Adrenal gland (tissue), 9 donors: ENCODE measurements at regions not wholly inside any gene's neighbourhood (a gene's known extent, or its start where the extent isn't known, plus 50 kb on each side); places are given as distances from the start of the nearest gene placed in this dataset.

Experiments
- DNase-seq, 7 donors: peaks; one replicate each; pipeline ENCODE4 v3.0.0-alpha.2; 2019 to 2020
- H3K27ac ChIP-seq, 5 donors: fragments of 200-600 bp; sonication (generic) in 4 of 5; 1 replicate in 3 of 5; 2 replicates in 2 of 5; pipeline versions ENCODE4 v1.5.1 to v1.8.0; 2016 to 2020; ENCODE audit warnings: mild to moderate bottlenecking in 1 of 5
- H3K27me3 ChIP-seq: fragments of 200-600 bp; 2 replicates; pipeline ENCODE4 v1.8.0; 2021
- H3K36me3 ChIP-seq, 2 donors: fragments of 200-600 bp; replicated peaks in 1 of 2; 1 replicate in 1 of 2; 2 replicates in 1 of 2; pipeline versions ENCODE4 v1.5.1 to v1.8.0; 2018 to 2022
- H3K4me1 ChIP-seq, 2 donors: fragments of 200-600 bp; replicated peaks in 1 of 2; 1 replicate in 1 of 2; 2 replicates in 1 of 2; pipeline versions ENCODE4 v1.5.1 to v1.8.0; 2018 to 2021
- H3K4me3 ChIP-seq, 4 donors: fragments of 200-600 bp; sonication (generic) in 3 of 4; one replicate each; pipeline ENCODE4 v1.5.1; 2016 to 2018
- H3K9me3 ChIP-seq, 3 donors: fragments of 200-600 bp; sonication (generic) in 1 of 3; replicated peaks in 1 of 3; 1 replicate in 2 of 3; 2 replicates in 1 of 3; pipeline versions ENCODE4 v1.5.1 to v1.8.0; 2016 to 2021
- CTCF ChIP-seq, 6 experiments: fragments of 450-650 bp in 4 of 6; fragments of 200-600 bp in 2 of 6; sonication (generic) in 1 of 6; IDR thresholded peaks; 1 replicate in 5 of 6; 2 replicates in 1 of 6; pipeline versions ENCODE4 v1.5.1 to v1.8.0; 2016 to 2021; ENCODE audit warnings: antibody characterized with exemption in 6 of 6, mild to moderate bottlenecking in 2 of 6, moderate library complexity in 1 of 6
- POLR2A ChIP-seq, 2 donors: fragments of 450-650 bp; IDR thresholded peaks; one replicate each; pipeline ENCODE4 v1.6.1; 2017; ENCODE audit warnings: antibody characterized with exemption in 2 of 2, mild to moderate bottlenecking in 2 of 2, moderate library complexity in 1 of 2
- WGBS, 4 donors: extraction: QIAGEN DNeasy Blood & Tissue Kit in 2 of 4; methylation state at CpG; one replicate each; pipeline versions ENCODE4 v1.1.5 to v1.1.7; 2013 to 2017; 5-methylcytosine and 5-hydroxymethylcytosine counted together
- intact Hi-C, 2 donors: fragments of 100-400 bp; cut with DNase I; formaldehyde crosslinking; loops; one replicate each; pipeline versions ENCODE4 v1.14.1 to v1.15.0; 2022 to 2023
- donor health status: healthy with polysubstance abuse.
- donor health status: Bipolar disorder and iron deficiency.
- donor health status: DM: yes; HTN: yes; CAD: no.
- donor health status: DM: no; HTN: no; CAD: no.
- donor health status: DM: no; HTN: no; CAD: no.

DNA sequence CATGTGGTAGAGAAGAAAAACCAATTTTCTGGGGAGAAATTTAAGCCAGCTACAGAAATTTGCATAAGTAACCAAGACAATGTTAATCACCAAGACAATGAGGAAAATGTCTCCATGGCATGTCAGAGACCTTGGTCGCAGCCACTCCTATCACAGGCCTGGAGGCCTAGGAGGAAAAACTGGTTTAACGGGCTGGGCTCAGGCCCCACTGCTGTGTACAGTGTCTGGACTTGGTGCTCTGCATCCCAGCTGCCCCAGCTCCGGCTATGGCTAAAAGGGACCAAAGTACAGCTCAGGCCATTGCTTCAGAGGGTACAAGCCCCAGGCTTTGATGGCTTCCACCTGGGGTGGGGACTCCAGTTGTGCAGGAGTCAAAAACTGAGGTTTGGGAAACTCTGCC, 1075.1 kb upstream of the CDH18 start:
- intact Hi-C loops: no loop called here
- H3K27ac ChIP-seq: no peak overlapping the region
- WGBS, 4 donors: 79 to 100% (median 85%) methylated on average over 2 to 3 of the region's 3 CpGs
- DNase-seq: no peak
- no peaks in the 10 kb centered on the region for H3K27me3 ChIP-seq
- H3K4me1 ChIP-seq: no peaks in the 10 kb centered on the region
- no peak overlapping the region for H3K4me3 ChIP-seq
- H3K36me3 ChIP-seq: no peaks in the 10 kb centered on the region
- H3K9me3 ChIP-seq: no peaks in the 10 kb centered on the region
- TF ChIP-seq POLR2A (IDR thresholded peaks at IDR 0.05): no peak
- no peak for TF ChIP-seq CTCF (IDR thresholded peaks at IDR 0.05)

GRCh38 chr5:21058289-21058688, 1070.3 kb upstream of the CDH18 start:
- Histone ChIP-seq H3K27me3 (no peaks in the 10 kb centered on the region), H3K27ac (no peak overlapping the region), H3K4me3 (no peak overlapping the region), H3K36me3 (no peaks in the 10 kb centered on the region), H3K9me3 (no peaks in the 10 kb centered on the region), H3K4me1 (no peaks in the 10 kb centered on the region)
- DNase-seq: no peak
- 84 to 91% (median 87%) methylated on average over 5 of the region's 5 CpGs for WGBS, 4 donors
- intact Hi-C loops: no loop called here
- TF ChIP-seq CTCF (IDR thresholded peaks at IDR 0.05): no peak
- no peak for TF ChIP-seq POLR2A (IDR thresholded peaks at IDR 0.05)

DNA sequence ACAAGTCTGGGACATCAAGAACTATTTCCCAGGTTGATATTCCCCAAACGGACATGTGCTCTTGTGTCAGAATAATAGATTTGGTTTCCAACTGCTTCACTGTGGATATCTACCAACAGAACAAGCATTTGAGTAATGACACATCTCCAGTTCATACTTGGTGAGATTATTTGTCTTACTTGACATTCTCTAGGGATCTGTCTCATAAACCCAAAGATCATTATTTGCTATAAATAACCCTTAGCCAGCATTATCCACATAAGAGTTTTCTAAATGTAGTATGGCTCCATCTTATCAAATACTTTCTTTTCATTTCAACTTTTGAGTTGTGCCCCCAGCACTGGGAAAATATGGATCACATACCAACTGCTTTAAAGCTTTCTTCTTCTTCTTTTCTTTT, 1063.9 kb upstream of the CDH18 start:
- Histone ChIP-seq H3K27me3 (no peaks in the 10 kb centered on the region), H3K4me3 (no peak overlapping the region), H3K9me3 (no peaks in the 10 kb centered on the region), H3K27ac (no peak overlapping the region), H3K36me3 (no peaks in the 10 kb centered on the region), H3K4me1 (no peaks in the 10 kb centered on the region)
- 54 to 85% (median 71%) methylated on average over 1 of the region's 1 CpG for WGBS, 4 donors
- intact Hi-C loops: no loop called here
- no peak for DNase-seq
- TF ChIP-seq CTCF (IDR thresholded peaks at IDR 0.05) (no peak), POLR2A (IDR thresholded peaks at IDR 0.05) (no peak)

GRCh38 chr5:21049901-21050300, 1061.9 kb upstream of the CDH18 start:
- H3K4me1 ChIP-seq: no peaks in the 10 kb centered on the region
- WGBS, 4 donors: 39 to 51% (median 48%) methylated on average over 2 of the region's 2 CpGs
- DNase-seq: no peak
- no peaks in the 10 kb centered on the region for H3K36me3 ChIP-seq
- no peaks in the 10 kb centered on the region for H3K27me3 ChIP-seq
- no peak for TF ChIP-seq CTCF (IDR thresholded peaks at IDR 0.05)
- no peak for TF ChIP-seq POLR2A (IDR thresholded peaks at IDR 0.05)
- H3K9me3 ChIP-seq: no peaks in the 10 kb centered on the region
- no peak overlapping the region for H3K27ac ChIP-seq
- intact Hi-C loops: no loop called here
- no peak overlapping the region for H3K4me3 ChIP-seq
